Astrocyte of the spinal cord (primary cell): ENCODE measurements at regions not wholly inside any gene's neighbourhood (a gene's known extent, or its start where the extent isn't known, plus 50 kb on each side); places are given as distances from the start of the nearest gene placed in this dataset.

Source experiments
- DNase-seq: peaks from one replicate; pipeline ENCODE4 v3.0.0; 2011; ENCODE audit warnings: low read depth, low spot score
- H3K4me3 ChIP-seq: 2 replicates; pipeline ENCODE4 v1.5.1; 2011; ENCODE audit warnings: low read depth, mild to moderate bottlenecking, low read length, moderate library complexity
- in situ Hi-C: cut with HindIII; loops from 2 replicates; pipeline ENCODE4 v1.10.0; 2017; ENCODE audit warnings: low sequenced_read_pairs
- TF ChIP-seq, protein P1 (sequence below): IDR thresholded peaks from 2 replicates; pipeline ENCODE4 v1.5.1; 2012; ENCODE audit warnings: low read depth, mild to moderate bottlenecking, low read length, inconsistent platforms

DNA sequence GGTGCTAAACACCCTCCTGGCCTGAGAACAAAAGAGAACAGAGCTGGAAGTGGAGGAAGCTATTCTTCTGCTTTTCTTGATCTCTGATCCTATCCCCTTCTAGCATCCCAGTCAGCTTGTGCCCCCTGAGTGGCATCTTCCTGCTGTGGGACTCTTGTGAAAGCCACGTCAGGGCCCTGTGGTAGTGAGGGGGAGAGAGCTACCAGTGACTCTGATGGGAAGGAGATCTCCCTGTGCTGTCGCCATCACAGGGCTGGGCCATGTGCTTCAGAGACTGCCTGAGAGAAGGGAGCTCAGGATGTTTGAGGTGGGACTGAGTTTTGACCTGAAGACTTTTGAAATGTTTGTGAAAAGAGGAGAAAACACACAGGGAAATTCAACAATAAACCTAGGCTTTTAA, 107.6 kb upstream of the FUT8 start:
- in situ Hi-C loops = no loop called here
- no peak for DNase-seq

DNA sequence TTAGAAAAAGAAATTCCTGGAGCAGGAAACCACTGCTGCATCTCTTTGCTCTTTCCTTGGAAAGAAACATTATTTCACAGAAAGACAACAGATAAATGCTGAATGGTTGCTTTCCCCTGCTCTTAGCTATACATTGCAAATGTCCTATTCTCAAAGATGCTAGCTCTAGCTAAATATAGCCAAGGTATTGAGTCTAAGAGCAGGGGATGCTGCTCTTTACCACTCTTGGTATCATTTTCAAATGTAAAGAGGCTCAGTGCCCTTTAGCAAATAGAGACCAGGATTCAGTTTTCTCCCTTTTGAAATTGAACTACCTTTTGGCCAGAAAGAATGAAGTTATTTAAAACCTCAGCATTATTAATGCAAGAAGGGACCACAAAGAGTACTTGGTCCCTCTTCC, 104.0 kb upstream of the FUT8 start:
- in situ Hi-C loops = no loop called here
- TF ChIP-seq, protein P1, sequence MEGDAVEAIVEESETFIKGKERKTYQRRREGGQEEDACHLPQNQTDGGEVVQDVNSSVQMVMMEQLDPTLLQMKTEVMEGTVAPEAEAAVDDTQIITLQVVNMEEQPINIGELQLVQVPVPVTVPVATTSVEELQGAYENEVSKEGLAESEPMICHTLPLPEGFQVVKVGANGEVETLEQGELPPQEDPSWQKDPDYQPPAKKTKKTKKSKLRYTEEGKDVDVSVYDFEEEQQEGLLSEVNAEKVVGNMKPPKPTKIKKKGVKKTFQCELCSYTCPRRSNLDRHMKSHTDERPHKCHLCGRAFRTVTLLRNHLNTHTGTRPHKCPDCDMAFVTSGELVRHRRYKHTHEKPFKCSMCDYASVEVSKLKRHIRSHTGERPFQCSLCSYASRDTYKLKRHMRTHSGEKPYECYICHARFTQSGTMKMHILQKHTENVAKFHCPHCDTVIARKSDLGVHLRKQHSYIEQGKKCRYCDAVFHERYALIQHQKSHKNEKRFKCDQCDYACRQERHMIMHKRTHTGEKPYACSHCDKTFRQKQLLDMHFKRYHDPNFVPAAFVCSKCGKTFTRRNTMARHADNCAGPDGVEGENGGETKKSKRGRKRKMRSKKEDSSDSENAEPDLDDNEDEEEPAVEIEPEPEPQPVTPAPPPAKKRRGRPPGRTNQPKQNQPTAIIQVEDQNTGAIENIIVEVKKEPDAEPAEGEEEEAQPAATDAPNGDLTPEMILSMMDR = no peak
- H3K4me3 ChIP-seq = no peak overlapping the region
- DNase-seq = no peak

More for the DNA sequence above, 107.6 kb upstream of the FUT8 start:
- TF ChIP-seq, protein P1 = no peak
- H3K4me3 ChIP-seq = no peak overlapping the region

DNA sequence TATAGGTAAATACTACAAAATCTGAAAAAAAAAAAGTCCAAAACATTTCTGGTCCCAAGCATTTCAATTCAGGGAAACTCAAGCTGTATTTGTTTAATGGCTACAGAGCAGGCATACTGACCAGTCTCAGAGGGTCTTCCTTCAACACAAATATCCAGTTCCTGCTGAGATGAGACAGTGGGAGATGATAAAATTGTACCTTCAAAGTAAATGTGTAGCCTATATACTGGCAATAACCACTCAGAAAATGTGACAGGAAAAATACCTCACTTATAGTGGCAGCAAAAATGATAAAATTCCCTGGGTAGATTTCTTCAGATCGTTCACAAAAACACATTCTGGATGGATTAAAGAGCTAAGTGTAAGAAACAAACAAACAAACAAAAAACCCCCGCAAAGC, 102.0 kb upstream of the FUT8 start:
- in situ Hi-C loops = no loop called here
- DNase-seq = no peak
- no peak overlapping the region for H3K4me3 ChIP-seq
- TF ChIP-seq, protein P1 = no peak

- in situ Hi-C loops = no loop called here
- TF ChIP-seq, protein P1 = no peak
- no peak overlapping the region for H3K4me3 ChIP-seq
- DNase-seq = no peak
Observed at GRCh38 chr14:65312859-65313258, 99.7 kb upstream of the FUT8 start.

DNA sequence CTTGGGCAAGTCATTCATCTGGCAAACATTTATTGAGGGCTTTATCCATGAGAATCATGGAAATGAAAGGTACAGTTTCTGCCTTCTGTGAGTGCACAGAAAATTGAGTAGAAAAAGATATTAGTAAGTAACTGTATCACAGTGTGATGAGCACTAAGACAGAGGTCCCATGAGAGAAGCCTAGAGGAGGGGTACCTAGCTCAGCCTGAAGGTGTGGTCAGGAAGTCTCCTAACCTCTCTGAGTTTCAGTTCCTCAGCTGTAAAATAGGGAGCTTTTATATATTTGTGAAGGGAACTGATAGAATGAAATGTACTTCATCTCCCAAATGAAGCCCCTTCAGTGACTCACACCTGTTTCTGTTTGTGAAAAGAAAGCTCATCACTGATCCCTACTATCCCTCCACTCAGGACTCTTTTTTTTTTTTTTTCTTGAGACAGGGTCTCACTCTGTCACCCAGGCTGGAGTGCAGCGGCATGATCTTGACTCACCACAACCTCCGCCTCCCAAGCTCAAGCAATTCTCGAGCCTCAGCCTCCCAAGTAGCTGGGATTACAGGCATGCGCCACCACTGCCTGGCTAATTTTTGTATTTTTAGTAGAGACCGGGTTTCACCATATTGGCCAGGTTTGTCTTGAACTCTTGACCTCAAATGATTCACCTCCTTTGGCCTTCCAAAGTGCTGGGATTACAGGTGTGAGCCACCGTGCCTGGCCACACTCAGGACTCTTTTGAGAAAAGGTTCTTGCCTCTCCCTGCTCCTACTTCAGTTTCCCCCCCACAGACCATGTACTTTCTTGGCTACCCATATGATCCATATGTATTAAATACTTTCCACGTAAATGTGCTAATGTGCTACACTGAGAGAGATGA, 93.7 kb upstream of the FUT8 start:
- in situ Hi-C loops = no loop called here
- no peak for DNase-seq
- TF ChIP-seq, protein P1 = no peak

GRCh38 chr14:65320661-65321308, 91.7 kb upstream of the FUT8 start:
- DNase-seq = no peak
- no peak overlapping the region for H3K4me3 ChIP-seq
- TF ChIP-seq, protein P1 = no peak
- in situ Hi-C loops = no loop called here

More for the DNA sequence above, 93.7 kb upstream of the FUT8 start:
- no peak overlapping the region for H3K4me3 ChIP-seq
